ENCODE measurements at regions not wholly inside any gene's neighbourhood (a gene's known extent, or its start where the extent isn't known, plus 50 kb on each side); places are given as distances from the start of the nearest gene placed in this dataset.

GRCh38 chr15:85974348-85974705 lies 105.3 kb upstream of the AGBL1 start:
- Histone ChIP-seq H3F3A (replicated peaks; ENCODE audit: insufficient read depth) (peaks cover 11% of the 10 kb centered on the region), H3K4me2 (0 out of 2 replicates have a peak overlapping the region, but pooled peaks have one; percentile 6), H3K9me2 (no peaks in the 10 kb centered on the region), H3K9ac (no peak overlapping the region), H2AFZ (ENCODE audit: low read depth) (peak overlapping the region; percentile 62; the same call in 1 of the 2 replicates), H3K27me3 (ENCODE audit: insufficient read depth) (no peaks in the 10 kb centered on the region), H3K9me3 (no peaks in the 10 kb centered on the region), H3K36me3 (replicated peaks in 1 of 2; ENCODE audit: control insufficient read depth in 1 of 2, insufficient read depth in 2 of 2, low read length in 1 of 2) (no peaks in the 10 kb centered on the region), H4K20me1 (ENCODE audit: insufficient read depth) (no peaks in the 10 kb centered on the region), H3K79me2 (ENCODE audit: insufficient read depth) (no peaks in the 10 kb centered on the region), H3K4me3 (ENCODE audit: low read depth in 2 of 2, low read length in 1 of 2) (no peak overlapping the region), H3K27ac (ENCODE audit: low read depth in 2 of 2, low read length in 1 of 2) (peak overlapping the region in 1 of 2 experiments; percentile 38; a peak in 2 of 4 replicates), H3K4me1 (ENCODE audit: control insufficient read depth in 1 of 2, insufficient read depth in 2 of 2, low read depth in 1 of 2, low read length in 1 of 2) (no peaks in the 10 kb centered on the region)
- POLR2A ChIA-PET: no interaction called here
- CTCF ChIA-PET: no interaction called here
- TF ChIP-seq FOSL2 (IDR thresholded peaks at IDR 0.05; ENCODE audit: borderline replicate concordance, low read depth) (peak; percentile 42; the same call in 1 of the 2 replicates), MAX (IDR thresholded peaks at IDR 0.05; ENCODE audit: low read depth) (no peak)
- no peak for DNase-seq
- 20% methylated on average over 3 of the region's 3 CpGs for WGBS (ENCODE audit: low lambda C conversion rate)

- DNase-seq: no peak
- no peaks in the 10 kb centered on the region for H3K27me3 ChIP-seq (ENCODE audit: insufficient read depth)
- no peaks in the 10 kb centered on the region for H3K36me3 ChIP-seq (replicated peaks in 1 of 2; ENCODE audit: control insufficient read depth in 1 of 2, insufficient read depth in 2 of 2, low read length in 1 of 2)
- H2AFZ ChIP-seq (ENCODE audit: low read depth): peak overlapping the region; percentile 62; the same call in 1 of the 2 replicates
- peaks cover 11% of the 10 kb centered on the region for H3F3A ChIP-seq (replicated peaks; ENCODE audit: insufficient read depth)
- H3K9me3 ChIP-seq: no peaks in the 10 kb centered on the region
- WGBS (ENCODE audit: low lambda C conversion rate): 53% methylated on average over 3 of the region's 3 CpGs
- no peak overlapping the region for H3K4me3 ChIP-seq (ENCODE audit: low read depth in 2 of 2, low read length in 1 of 2)
- H3K27ac ChIP-seq (ENCODE audit: low read depth in 2 of 2, low read length in 1 of 2): peak overlapping the region in 1 of 2 experiments; percentile 38; a peak in 2 of 4 replicates
- no peak for TF ChIP-seq NFIC (IDR thresholded peaks at IDR 0.05; ENCODE audit: borderline replicate concordance)
- TF ChIP-seq EP300 (IDR thresholded peaks at IDR 0.05; ENCODE audit: borderline replicate concordance in 1 of 2, low read depth in 1 of 2, low read length in 1 of 2): no peak
- no peak for TF ChIP-seq RCOR1 (IDR thresholded peaks at IDR 0.05; ENCODE audit: low read length)
- TF ChIP-seq POLR2AphosphoS5 (IDR thresholded peaks at IDR 0.05; ENCODE audit: low read depth, low read length): no peak
- no peak for TF ChIP-seq USF1 (IDR thresholded peaks at IDR 0.05; ENCODE audit: borderline replicate concordance, low read depth)
- no peak for TF ChIP-seq MAX (IDR thresholded peaks at IDR 0.05; ENCODE audit: low read depth)
- TF ChIP-seq GATA2 (CRISPR knock-in tag; IDR thresholded peaks at IDR 0.05): no peak
- ChIA-PET POLR2A (no interaction called here), CTCF (no interaction called here)
- no peaks in the 10 kb centered on the region for H4K20me1 ChIP-seq (ENCODE audit: insufficient read depth)
- H3K9ac ChIP-seq: no peak overlapping the region
- no peaks in the 10 kb centered on the region for H3K4me1 ChIP-seq (ENCODE audit: control insufficient read depth in 1 of 2, insufficient read depth in 2 of 2, low read depth in 1 of 2, low read length in 1 of 2)
- H3K4me2 ChIP-seq: peak overlapping the region; percentile 26; the same call in 1 of the 2 replicates
- H3K79me2 ChIP-seq (ENCODE audit: insufficient read depth): no peaks in the 10 kb centered on the region
- H3K9me2 ChIP-seq: no peaks in the 10 kb centered on the region
Observed at GRCh38 chr15:85974742-85975141, 104.9 kb upstream of the AGBL1 start.

- H3K9me2 ChIP-seq: no peaks in the 10 kb centered on the region
- no peak for DNase-seq
- no peaks in the 10 kb centered on the region for H3K36me3 ChIP-seq (replicated peaks in 1 of 2; ENCODE audit: control insufficient read depth in 1 of 2, insufficient read depth in 2 of 2, low read length in 1 of 2)
- H3F3A ChIP-seq (replicated peaks; ENCODE audit: insufficient read depth): peaks cover 11% of the 10 kb centered on the region
- H3K9me3 ChIP-seq: no peaks in the 10 kb centered on the region
- H3K9ac ChIP-seq: no peak overlapping the region
- CTCF ChIA-PET: no interaction called here
- H3K27ac ChIP-seq (ENCODE audit: low read depth in 2 of 2, low read length in 1 of 2): no peak overlapping the region
- no peaks in the 10 kb centered on the region for H4K20me1 ChIP-seq (ENCODE audit: insufficient read depth)
- POLR2A ChIA-PET: no interaction called here
- no peaks in the 10 kb centered on the region for H3K79me2 ChIP-seq (ENCODE audit: insufficient read depth)
- H3K4me1 ChIP-seq (ENCODE audit: control insufficient read depth in 1 of 2, insufficient read depth in 2 of 2, low read depth in 1 of 2, low read length in 1 of 2): no peaks in the 10 kb centered on the region
- no peak overlapping the region for H3K4me2 ChIP-seq
- no peak overlapping the region for H3K4me3 ChIP-seq (ENCODE audit: low read depth in 2 of 2, low read length in 1 of 2)
- H3K27me3 ChIP-seq (ENCODE audit: insufficient read depth): no peaks in the 10 kb centered on the region
- 45% methylated on average over 3 of the region's 3 CpGs for WGBS (ENCODE audit: low lambda C conversion rate)
- no peak overlapping the region for H2AFZ ChIP-seq (ENCODE audit: low read depth)
- TF ChIP-seq USF2 (IDR thresholded peaks at IDR 0.05; ENCODE audit: borderline replicate concordance, low read depth, low read length): no peak
- TF ChIP-seq SIN3A (IDR thresholded peaks at IDR 0.05; ENCODE audit: borderline replicate concordance, low read depth, low read length): no peak
- no peak for TF ChIP-seq RFX5 (IDR thresholded peaks at IDR 0.05; ENCODE audit: low read length)
- no peak for TF ChIP-seq FOSL2 (IDR thresholded peaks at IDR 0.05; ENCODE audit: borderline replicate concordance, low read depth)
- no peak for TF ChIP-seq NRF1 (IDR thresholded peaks at IDR 0.05; ENCODE audit: low read depth, low read length)
- TF ChIP-seq GATA2 (CRISPR knock-in tag; IDR thresholded peaks at IDR 0.05): no peak
- no peak for TF ChIP-seq FOXJ3 (CRISPR knock-in tag; IDR thresholded peaks at IDR 0.05)
- no peak for TF ChIP-seq PBX3 (IDR thresholded peaks at IDR 0.05)
- no peak for TF ChIP-seq TEAD4 (IDR thresholded peaks at IDR 0.05; ENCODE audit: borderline replicate concordance, insufficient read depth)
- no peak for TF ChIP-seq IRF3 (IDR thresholded peaks at IDR 0.05; ENCODE audit: low read depth, low read length)
- no peak for TF ChIP-seq YY1 (IDR thresholded peaks at IDR 0.05; ENCODE audit: low read depth)
- no peak for TF ChIP-seq SMC3 (IDR thresholded peaks at IDR 0.05; ENCODE audit: low read depth, low read length)
- TF ChIP-seq RAD21 (IDR thresholded peaks at IDR 0.05; ENCODE audit: low read length): no peak
Observed at GRCh38 chr15:85976102-85976501, 103.6 kb upstream of the AGBL1 start.

Measured in SK-N-SH (cell line).